ENCODE measurements at regions not wholly inside any gene's neighbourhood (a gene's known extent, or its start where the extent isn't known, plus 50 kb on each side); places are given as distances from the start of the nearest gene placed in this dataset.

GRCh38 chr17:5686074-5686635, 101.8 kb upstream of the NLRP1 start:
- TF ChIP-seq CTCF (IDR thresholded peaks at IDR 0.05) = no peak
- no peak for TF ChIP-seq EP300 (IDR thresholded peaks at IDR 0.05)
- TF ChIP-seq POLR2A (IDR thresholded peaks at IDR 0.05) = no peak

Data from tibial nerve (tissue), 4 donors.